CD4-positive, CD25-positive, alpha-beta regulatory T cell (primary cell): ENCODE measurements at regions not wholly inside any gene's neighbourhood (a gene's known extent, or its start where the extent isn't known, plus 50 kb on each side); places are given as distances from the start of the nearest gene placed in this dataset.
A peak's percentile ranks its signal among the peaks of the same experiment; 100 is the strongest.

Experiments used
- ATAC-seq, 2 donors: fragments of 150-1000 bp; cut with Tn5 transposase; one replicate each; pipeline ENCODE4 v1.10.0; 2021; ENCODE audit warnings: low read depth in 2 of 2, moderate number of reproducible peaks in 2 of 2, moderate library complexity in 1 of 2
- DNase-seq, 3 donors: peaks; one replicate each; pipeline versions ENCODE4 v3.0.0 to v3.0.0-alpha.2; 2012 to 2022; ENCODE audit warnings: mixed read lengths in 1 of 3
- H3K27ac ChIP-seq: one replicate; pipeline ENCODE4 v1.7.0; 2013; ENCODE audit warnings: mild to moderate bottlenecking, low read length; ENCODE audit not compliant: insufficient read depth, poor library complexity, severe bottlenecking
- H3K27me3 ChIP-seq: one replicate; pipeline ENCODE4 v1.7.0; 2013; ENCODE audit warnings: low read length; ENCODE audit not compliant: control insufficient read depth, insufficient read depth
- H3K36me3 ChIP-seq: one replicate; pipeline ENCODE4 v1.7.0; 2013; ENCODE audit warnings: mild to moderate bottlenecking, low read length, moderate library complexity; ENCODE audit not compliant: control insufficient read depth, insufficient read depth
- H3K4me1 ChIP-seq: 2 replicates; pipeline ENCODE4 v1.7.0; 2013; ENCODE audit warnings: mild to moderate bottlenecking, low read length; ENCODE audit not compliant: insufficient read depth, control insufficient read depth, poor library complexity, severe bottlenecking
- H3K4me3 ChIP-seq: one replicate; pipeline ENCODE4 v1.7.0; 2013; ENCODE audit warnings: low read depth, mild to moderate bottlenecking, low read length, moderate library complexity
- H3K9me3 ChIP-seq, 2 experiments: 1 replicate in 1 of 2; 2 replicates in 1 of 2; pipeline ENCODE4 v1.7.0; 2013; ENCODE audit warnings: low read length in 2 of 2, mild to moderate bottlenecking in 1 of 2, moderate library complexity in 1 of 2; ENCODE audit not compliant: control insufficient read depth in 2 of 2
- H3K27ac Mint-ChIP-seq, 3 donors: one replicate each; pipeline ENCODE4 v1.8.0; 2020 to 2022; ENCODE audit warnings: mild to moderate bottlenecking in 3 of 3, mixed read lengths in 3 of 3, moderate library complexity in 2 of 3
- H3K27me3 Mint-ChIP-seq: one replicate; pipeline ENCODE4 v1.8.0; 2022; ENCODE audit warnings: mild to moderate bottlenecking, mixed read lengths
- H3K36me3 Mint-ChIP-seq: one replicate; pipeline ENCODE4 v1.8.0; 2020; ENCODE audit warnings: mixed read lengths
- H3K4me1 Mint-ChIP-seq, 4 donors: one replicate each; pipeline ENCODE4 v1.8.0; 2020 to 2022; ENCODE audit warnings: mixed read lengths in 4 of 4, mild to moderate bottlenecking in 1 of 4
- H3K4me3 Mint-ChIP-seq, 4 donors: one replicate each; pipeline ENCODE4 v1.8.0; 2020 to 2022; ENCODE audit warnings: mild to moderate bottlenecking in 4 of 4, mixed read lengths in 4 of 4, moderate library complexity in 3 of 4
- H3K9me3 Mint-ChIP-seq, 7 donors: one replicate each; pipeline ENCODE4 v1.8.0; 2020 to 2022; ENCODE audit warnings: mixed read lengths in 7 of 7, mild to moderate bottlenecking in 3 of 7, moderate library complexity in 2 of 7

DNA sequence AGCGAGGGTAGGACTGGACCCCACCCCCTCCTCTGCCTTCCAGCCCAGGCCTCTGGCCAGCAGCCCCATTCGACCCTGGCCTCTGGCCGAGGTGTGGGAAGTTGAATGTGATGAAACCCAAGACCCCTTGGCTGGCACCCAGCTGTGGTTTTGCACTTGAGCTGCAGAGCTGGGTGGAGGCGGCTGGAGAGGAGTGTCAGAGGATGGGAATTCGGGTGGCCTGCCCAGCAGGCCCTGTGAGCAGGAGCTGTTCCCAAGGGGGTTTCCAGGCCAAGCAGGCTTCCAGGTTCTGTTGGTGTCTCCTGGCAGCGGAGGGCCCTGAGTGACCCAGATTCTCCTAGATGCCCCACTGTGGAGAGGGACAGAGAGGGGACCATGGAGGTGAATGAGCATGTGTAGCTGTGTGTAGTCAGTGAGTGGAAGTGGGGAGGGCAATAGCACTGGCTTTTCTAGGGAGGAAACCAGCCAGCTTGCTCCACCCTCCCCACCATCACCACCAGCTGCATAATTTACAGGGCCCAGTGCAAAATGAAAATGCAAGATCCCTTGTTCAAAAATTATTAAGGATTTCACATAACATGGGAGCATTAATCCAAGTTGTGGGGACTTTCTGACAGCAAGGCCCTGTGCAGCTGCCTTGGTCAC, 172.2 kb upstream of the HAAO start:
- DNase-seq = no peak

DNA sequence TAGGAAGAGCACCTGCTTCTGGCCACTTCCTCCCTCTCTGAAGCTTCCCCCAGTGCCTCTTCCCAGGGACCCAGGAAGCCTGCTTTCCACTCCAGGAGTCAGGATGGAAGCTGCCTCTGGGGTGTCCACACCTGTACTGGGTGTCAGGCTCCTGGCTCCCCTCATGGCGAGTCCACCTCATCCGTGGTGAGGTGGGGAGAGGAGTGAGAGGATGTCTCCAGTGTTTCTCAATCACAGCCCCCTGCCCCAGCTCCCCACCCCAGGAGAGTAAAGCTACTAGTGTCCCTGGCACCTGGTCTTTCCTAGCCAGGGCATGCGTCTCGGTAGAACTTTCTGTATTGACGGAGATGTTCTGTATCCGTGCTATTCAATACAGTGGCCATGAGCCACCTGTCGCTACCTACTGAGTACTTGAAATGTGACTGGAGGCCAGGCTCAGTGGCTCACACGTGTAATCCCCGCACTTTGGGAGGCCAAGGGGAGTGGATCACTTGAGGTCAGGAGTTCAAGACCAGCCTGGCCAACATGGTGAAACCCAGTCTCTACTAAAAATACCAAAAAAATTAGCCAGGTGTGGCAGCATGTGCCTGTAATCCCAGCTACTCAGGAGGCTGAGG, 171.2 kb upstream of the HAAO start:
- no peak overlapping the region for H3K27ac ChIP-seq
- no peaks in the 10 kb centered on the region for H3K27me3 ChIP-seq
- no peak overlapping the region for H3K4me3 ChIP-seq
- H3K9me3 ChIP-seq = no peaks in the 10 kb centered on the region
- H3K4me1 ChIP-seq = no peaks in the 10 kb centered on the region
- ATAC-seq = no peak
- DNase-seq = no peak
- H3K9me3 Mint-ChIP-seq = no peaks in the 10 kb centered on the region
- H3K4me1 Mint-ChIP-seq = peaks cover 0 to 6% (median under 1%) of the 10 kb centered on the region in 4 donors
- peaks cover 27% of the 10 kb centered on the region for H3K27me3 Mint-ChIP-seq
- no peak overlapping the region for H3K27ac Mint-ChIP-seq
- no peaks in the 10 kb centered on the region for H3K36me3 ChIP-seq
- H3K36me3 Mint-ChIP-seq = peaks cover 4% of the 10 kb centered on the region
- H3K4me3 Mint-ChIP-seq = no peak overlapping the region

More for the DNA sequence above, 172.2 kb upstream of the HAAO start:
- H3K4me3 Mint-ChIP-seq = no peak overlapping the region
- H3K27ac ChIP-seq = no peak overlapping the region
- H3K36me3 ChIP-seq = no peaks in the 10 kb centered on the region
- H3K27me3 Mint-ChIP-seq = peaks cover 25% of the 10 kb centered on the region
- peaks cover 4% of the 10 kb centered on the region for H3K36me3 Mint-ChIP-seq
- no peaks in the 10 kb centered on the region for H3K9me3 Mint-ChIP-seq
- H3K27ac Mint-ChIP-seq = no peak overlapping the region
- peaks cover 0 to 6% (median under 1%) of the 10 kb centered on the region in 4 donors for H3K4me1 Mint-ChIP-seq
- no peaks in the 10 kb centered on the region for H3K9me3 ChIP-seq
- H3K4me3 ChIP-seq = no peak overlapping the region
- ATAC-seq = no peak
- H3K27me3 ChIP-seq = no peaks in the 10 kb centered on the region
- H3K4me1 ChIP-seq = no peaks in the 10 kb centered on the region

DNA sequence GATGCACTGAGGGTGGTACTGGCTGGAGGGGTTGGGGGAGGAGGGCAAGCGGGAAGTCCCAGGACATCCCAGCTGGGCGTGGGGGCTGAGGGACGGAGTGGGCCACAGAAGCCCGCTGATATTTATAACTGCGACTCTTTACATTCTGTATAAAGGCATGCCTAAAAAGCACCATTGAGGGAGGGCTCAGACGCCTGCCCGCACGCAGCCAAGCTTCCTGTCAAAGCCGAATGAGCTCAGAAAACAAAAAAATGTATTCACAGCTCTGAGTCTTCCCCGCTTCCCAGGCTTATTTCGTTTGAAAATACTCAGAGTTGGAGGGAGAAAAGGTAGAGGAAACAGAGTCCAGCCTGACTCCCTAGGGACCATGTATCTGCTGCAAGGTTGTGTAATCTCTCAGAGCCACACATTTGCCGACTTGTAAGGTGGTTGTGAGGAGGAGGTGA, 170.1 kb upstream of the HAAO start:
- no peak overlapping the region for H3K4me3 ChIP-seq
- H3K4me1 ChIP-seq = no peaks in the 10 kb centered on the region
- H3K27me3 ChIP-seq = no peaks in the 10 kb centered on the region
- no peak overlapping the region for H3K27ac ChIP-seq
- peaks cover 0 to 6% (median under 1%) of the 10 kb centered on the region in 4 donors for H3K4me1 Mint-ChIP-seq
- no peaks in the 10 kb centered on the region for H3K36me3 ChIP-seq
- H3K36me3 Mint-ChIP-seq = peaks cover 4% of the 10 kb centered on the region
- peak in 1 of 3 donors; percentile 16 for DNase-seq
- H3K4me3 Mint-ChIP-seq = no peak overlapping the region
- H3K9me3 Mint-ChIP-seq = no peaks in the 10 kb centered on the region
- no peaks in the 10 kb centered on the region for H3K9me3 ChIP-seq
- H3K27ac Mint-ChIP-seq = peak overlapping the region in 1 of 3 donors; percentile 53
- peaks cover 27% of the 10 kb centered on the region for H3K27me3 Mint-ChIP-seq
- no peak for ATAC-seq

GRCh38 chr2:42961961-42962360, 169.6 kb upstream of the HAAO start:
- H3K4me1 ChIP-seq = no peaks in the 10 kb centered on the region
- H3K4me3 Mint-ChIP-seq = no peak overlapping the region
- no peak for ATAC-seq

GRCh38 chr2:42961385-42961811, 169.0 kb upstream of the HAAO start:
- no peaks in the 10 kb centered on the region for H3K9me3 Mint-ChIP-seq
- peaks cover 27% of the 10 kb centered on the region for H3K27me3 Mint-ChIP-seq
- no peak for ATAC-seq

More at GRCh38 chr2:42961961-42962360, 169.6 kb upstream of the HAAO start:
- Histone ChIP-seq H3K27me3 (no peaks in the 10 kb centered on the region), H3K9me3 (no peaks in the 10 kb centered on the region), H3K27ac (no peak overlapping the region), H3K36me3 (no peaks in the 10 kb centered on the region), H3K4me3 (no peak overlapping the region)
- no peak overlapping the region for H3K27ac Mint-ChIP-seq
- H3K36me3 Mint-ChIP-seq = peaks cover 4% of the 10 kb centered on the region
- H3K27me3 Mint-ChIP-seq = peaks cover 27% of the 10 kb centered on the region
- H3K9me3 Mint-ChIP-seq = no peaks in the 10 kb centered on the region
- no peak for DNase-seq
- H3K4me1 Mint-ChIP-seq = peaks cover 0 to 6% (median under 1%) of the 10 kb centered on the region in 4 donors

DNA sequence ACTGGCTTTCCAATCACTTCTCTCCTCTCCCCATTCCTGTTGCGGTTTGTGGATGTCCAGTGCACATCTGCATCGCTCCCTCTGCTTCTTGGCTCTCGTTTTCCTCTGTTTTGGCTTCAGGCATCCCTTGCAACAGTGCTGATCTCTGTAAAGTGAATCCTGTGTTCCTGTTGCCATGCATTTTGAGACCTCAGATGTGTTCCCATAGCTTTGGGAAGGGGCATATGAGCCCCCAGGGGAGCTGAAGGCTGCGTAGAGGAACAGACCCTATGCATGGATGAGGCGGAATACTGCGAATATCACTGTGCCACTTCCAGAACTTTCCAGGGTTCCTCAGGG, 168.4 kb upstream of the HAAO start:
- Histone ChIP-seq H3K4me1 (no peaks in the 10 kb centered on the region), H3K27ac (no peak overlapping the region), H3K9me3 (no peaks in the 10 kb centered on the region), H3K27me3 (no peaks in the 10 kb centered on the region), H3K36me3 (no peaks in the 10 kb centered on the region), H3K4me3 (no peak overlapping the region)
- Mint-ChIP-seq H3K27ac (no peak overlapping the region), H3K36me3 (peaks cover 4% of the 10 kb centered on the region), H3K9me3 (no peaks in the 10 kb centered on the region), H3K4me3 (no peak overlapping the region), H3K4me1 (peaks cover 0 to 6% (median 3%) of the 10 kb centered on the region in 4 donors), H3K27me3 (peaks cover 27% of the 10 kb centered on the region)
- ATAC-seq (no peak), DNase-seq (no peak)

More at GRCh38 chr2:42961385-42961811, 169.0 kb upstream of the HAAO start:
- no peak overlapping the region for H3K4me3 Mint-ChIP-seq
- H3K4me1 Mint-ChIP-seq = peaks cover 0 to 6% (median 2%) of the 10 kb centered on the region in 4 donors
- no peaks in the 10 kb centered on the region for H3K27me3 ChIP-seq
- no peaks in the 10 kb centered on the region for H3K9me3 ChIP-seq
- H3K27ac ChIP-seq = no peak overlapping the region
- DNase-seq = no peak
- no peaks in the 10 kb centered on the region for H3K36me3 ChIP-seq
- no peak overlapping the region for H3K27ac Mint-ChIP-seq
- H3K4me1 ChIP-seq = no peaks in the 10 kb centered on the region
- H3K4me3 ChIP-seq = no peak overlapping the region
- peaks cover 4% of the 10 kb centered on the region for H3K36me3 Mint-ChIP-seq

- H3K36me3 ChIP-seq = no peaks in the 10 kb centered on the region
- peaks cover 27% of the 10 kb centered on the region for H3K27me3 Mint-ChIP-seq
These were observed 167.8 kb upstream of the HAAO start for GRCh38 chr2:42960002-42960841.

More at GRCh38 chr2:42960002-42960841, 167.8 kb upstream of the HAAO start:
- Mint-ChIP-seq H3K36me3 (peaks cover 4% of the 10 kb centered on the region), H3K9me3 (no peaks in the 10 kb centered on the region), H3K27ac (no peak overlapping the region), H3K4me1 (peaks cover 0 to 6% (median 3%) of the 10 kb centered on the region in 4 donors), H3K4me3 (no peak overlapping the region)
- DNase-seq (no peak), ATAC-seq (no peak)
- Histone ChIP-seq H3K9me3 (no peaks in the 10 kb centered on the region), H3K27ac (no peak overlapping the region), H3K4me1 (no peaks in the 10 kb centered on the region), H3K27me3 (no peaks in the 10 kb centered on the region), H3K4me3 (no peak overlapping the region)
